AG09309 (cell line): ENCODE measurements at regions not wholly inside any gene's neighbourhood (a gene's known extent, or its start where the extent isn't known, plus 50 kb on each side); places are given as distances from the start of the nearest gene placed in this dataset.

Experiments used
- DNase-seq: peaks from one replicate; pipeline ENCODE4 v3.0.0-alpha.2; 2010; ENCODE audit warnings: low read depth
- H3K4me3 ChIP-seq: 2 replicates; pipeline ENCODE4 v1.5.1; 2011; ENCODE audit warnings: mild to moderate bottlenecking, low read depth, low read length, moderate library complexity; ENCODE audit not compliant: control insufficient read depth
- TF ChIP-seq, protein P1 (sequence below): IDR thresholded peaks from 2 replicates; pipeline ENCODE4 v1.5.1; 2011; ENCODE audit warnings: mild to moderate bottlenecking, low read depth, low read length, inconsistent platforms; ENCODE audit not compliant: insufficient read depth, control insufficient read depth; ENCODE audit errors: missing control alignments

DNA sequence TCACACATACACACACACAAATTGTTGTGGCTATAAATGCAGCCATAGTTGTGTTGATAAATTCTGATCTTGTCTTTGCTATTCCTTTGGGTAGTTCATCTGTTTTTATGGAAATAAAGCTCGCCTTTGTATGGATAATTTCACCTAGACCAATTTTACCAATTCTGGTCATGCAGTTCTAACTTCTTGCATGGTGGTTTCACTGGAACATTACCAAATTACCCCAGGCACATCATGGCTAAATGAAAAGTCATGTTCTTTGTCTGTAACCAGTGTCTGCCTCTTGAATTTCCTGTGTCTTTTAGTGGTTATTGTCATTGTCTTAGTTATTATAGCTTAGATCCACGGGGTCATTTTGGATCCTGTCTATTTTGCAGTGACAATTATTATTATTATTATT lies 50.3 kb upstream of the TMC1 start:
- no peak overlapping the region for H3K4me3 ChIP-seq
- DNase-seq: no peak
- TF ChIP-seq, protein P1, sequence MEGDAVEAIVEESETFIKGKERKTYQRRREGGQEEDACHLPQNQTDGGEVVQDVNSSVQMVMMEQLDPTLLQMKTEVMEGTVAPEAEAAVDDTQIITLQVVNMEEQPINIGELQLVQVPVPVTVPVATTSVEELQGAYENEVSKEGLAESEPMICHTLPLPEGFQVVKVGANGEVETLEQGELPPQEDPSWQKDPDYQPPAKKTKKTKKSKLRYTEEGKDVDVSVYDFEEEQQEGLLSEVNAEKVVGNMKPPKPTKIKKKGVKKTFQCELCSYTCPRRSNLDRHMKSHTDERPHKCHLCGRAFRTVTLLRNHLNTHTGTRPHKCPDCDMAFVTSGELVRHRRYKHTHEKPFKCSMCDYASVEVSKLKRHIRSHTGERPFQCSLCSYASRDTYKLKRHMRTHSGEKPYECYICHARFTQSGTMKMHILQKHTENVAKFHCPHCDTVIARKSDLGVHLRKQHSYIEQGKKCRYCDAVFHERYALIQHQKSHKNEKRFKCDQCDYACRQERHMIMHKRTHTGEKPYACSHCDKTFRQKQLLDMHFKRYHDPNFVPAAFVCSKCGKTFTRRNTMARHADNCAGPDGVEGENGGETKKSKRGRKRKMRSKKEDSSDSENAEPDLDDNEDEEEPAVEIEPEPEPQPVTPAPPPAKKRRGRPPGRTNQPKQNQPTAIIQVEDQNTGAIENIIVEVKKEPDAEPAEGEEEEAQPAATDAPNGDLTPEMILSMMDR: no peak

DNA sequence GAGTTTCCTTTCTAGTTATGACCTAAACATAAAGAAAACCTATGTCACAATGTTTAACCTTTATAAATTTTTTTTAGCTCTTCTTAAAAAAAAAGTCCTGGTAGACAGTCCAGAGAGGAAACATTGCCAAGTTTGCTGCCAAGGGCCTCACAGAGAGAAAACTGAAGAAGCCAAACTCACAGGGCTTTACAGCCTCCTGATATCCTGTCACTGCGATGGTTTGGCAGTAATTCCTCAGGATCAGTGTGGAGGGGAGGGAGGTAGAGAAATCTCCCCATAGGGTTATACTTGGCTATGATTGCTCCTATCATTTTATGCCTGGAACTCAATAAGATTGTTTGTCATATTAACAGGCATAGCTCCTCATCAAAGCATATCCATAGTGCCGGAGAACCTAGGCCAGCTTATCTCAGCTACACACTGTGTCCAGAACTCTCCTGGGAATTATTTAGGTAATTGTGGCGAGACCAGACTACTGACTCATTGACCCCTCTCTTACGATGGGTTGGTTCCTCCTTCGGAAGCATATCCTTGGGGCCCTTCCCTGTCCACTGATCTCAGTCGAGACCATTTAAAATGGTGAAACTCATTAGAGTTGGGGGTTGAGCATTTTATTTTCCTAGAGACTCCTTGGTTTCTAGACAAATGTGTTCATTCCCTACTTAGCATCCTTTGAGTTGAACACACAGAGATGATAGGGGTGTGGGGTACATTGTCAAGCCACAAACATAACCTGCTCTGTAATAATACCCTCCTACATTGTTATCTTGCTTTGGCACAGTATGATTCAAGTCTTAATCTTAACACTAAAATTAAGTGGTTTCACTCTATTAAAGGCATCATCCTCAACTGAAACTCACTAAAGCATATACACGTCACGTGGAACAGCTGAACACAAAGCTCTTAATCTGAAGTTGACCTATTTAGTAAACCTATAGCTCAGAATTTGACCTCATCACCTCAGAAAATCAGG lies 53.4 kb upstream of the TMC1 start:
- no peak for DNase-seq
- TF ChIP-seq, protein P1: no peak
- no peak overlapping the region for H3K4me3 ChIP-seq

DNA sequence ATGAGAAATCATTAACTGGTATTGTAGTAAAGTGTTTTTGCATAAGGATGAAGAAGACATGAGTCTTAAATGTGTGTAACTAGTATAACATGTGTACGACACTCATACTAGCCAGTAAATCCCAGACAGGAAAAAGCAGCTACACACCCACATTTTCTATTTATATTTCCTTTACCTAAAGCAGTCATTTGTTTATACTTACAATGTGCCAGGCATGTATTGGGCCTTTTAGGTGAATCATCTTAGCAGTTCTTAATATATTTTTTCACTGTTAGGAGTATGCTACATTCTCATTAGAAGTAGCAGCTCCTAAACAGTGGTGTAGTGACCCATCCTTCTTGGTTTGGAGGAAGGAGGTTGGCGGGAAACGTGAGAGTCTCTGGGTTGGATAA lies 55.8 kb upstream of the TMC1 start:
- no peak for DNase-seq
- TF ChIP-seq, protein P1: no peak
- H3K4me3 ChIP-seq: no peak overlapping the region

DNA sequence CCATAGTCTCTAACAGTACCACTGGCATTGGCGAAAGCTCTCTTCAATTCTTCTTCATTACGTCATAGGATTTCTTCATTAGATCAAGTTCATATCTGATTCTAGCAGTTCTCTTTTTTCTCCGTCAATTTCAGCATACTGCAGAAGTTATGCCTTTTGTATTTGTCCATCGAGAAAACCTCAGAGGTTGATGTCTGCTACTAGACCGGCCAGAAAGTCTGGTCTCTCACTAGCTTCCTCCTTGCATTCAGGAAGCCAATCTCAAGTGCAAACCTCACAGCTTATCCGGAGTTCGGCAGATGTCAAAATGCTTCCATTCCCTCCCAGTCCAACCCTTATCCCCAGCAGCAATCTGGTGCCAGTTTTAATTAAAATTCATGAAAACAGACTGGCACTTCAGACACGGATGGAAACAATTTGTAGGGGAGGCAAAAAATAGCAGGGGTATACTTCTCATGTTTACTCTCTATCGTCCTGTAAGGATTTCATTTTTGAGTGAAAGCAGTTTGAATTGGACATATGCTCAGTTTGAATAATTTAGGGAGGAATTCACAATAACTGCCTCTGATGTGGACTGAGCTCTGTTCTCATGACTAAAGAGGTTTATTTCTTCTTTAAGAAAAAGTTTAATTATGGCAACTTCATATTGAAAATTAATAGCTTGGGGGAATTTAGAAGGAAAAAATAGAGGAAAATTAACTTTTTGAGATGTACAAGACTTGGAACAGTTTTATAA lies 56.4 kb upstream of the TMC1 start:
- TF ChIP-seq, protein P1: no peak
- H3K4me3 ChIP-seq: no peak overlapping the region
- no peak for DNase-seq

GRCh38 chr9:72462340-72462739 lies 59.1 kb upstream of the TMC1 start:
- no peak for DNase-seq

More at GRCh38 chr9:72462340-72462739, 59.1 kb upstream of the TMC1 start:
- TF ChIP-seq, protein P1: no peak
- H3K4me3 ChIP-seq: no peak overlapping the region
